GM12878 (cell line): ENCODE measurements at regions not wholly inside any gene's neighbourhood (a gene's known extent, or its start where the extent isn't known, plus 50 kb on each side); places are given as distances from the start of the nearest gene placed in this dataset.

Source experiments
- ATAC-seq: fragments of 200-7000 bp; cut with Tn5 transposase; 3 replicates; pipeline ENCODE4 v1.9.1; 2020; ENCODE audit warnings: mild to moderate bottlenecking, moderate library complexity
- BruUV-seq: library from RNA; stranded (reverse); fragments of 400-500 nt; replicated peaks from 2 replicates; lab custom pipeline; 2021; lab: Mats Ljungman, UMichigan
- CTCF ChIA-PET: fragments of 300-600 bp; sonication (Branson Sonifier 250); formaldehyde crosslinking; extraction: SDS; loops from one replicate; lab custom pipeline; 2021; ENCODE audit warnings: inconsistent platforms; lab: Yijun Ruan, JAX
- POLR2A ChIA-PET: fragments of 350-600 bp; formaldehyde crosslinking; extraction: SDS; loops from one replicate; lab custom pipeline; 2021; ENCODE audit warnings: inconsistent platforms; lab: Charles Lee
- RAD21 ChIA-PET: fragments of 300-600 bp; sonication (Branson Sonifier 250); formaldehyde crosslinking; loops from one replicate; lab custom pipeline; 2023; ENCODE audit warnings: antibody characterized with exemption; ENCODE audit not compliant: unreplicated experiment; lab: Charles Lee
- SMC1A ChIA-PET: fragments of 300-600 bp; sonication (Branson Sonifier 250); formaldehyde crosslinking; loops from one replicate; lab custom pipeline; 2023; ENCODE audit not compliant: unreplicated experiment, uncharacterized antibody; lab: Charles Lee
- DNase-seq: peaks from one replicate; pipeline ENCODE4 v3.0.0-alpha.2; 2011; ENCODE audit warnings: low read depth, low spot score
- FAIRE-seq: peaks from 3 replicates; lab custom pipeline; 2011; peaks lifted over from hg19 to GRCh38; lab: Jason Lieb, UNC
- H2AFZ ChIP-seq: 2 replicates; pipeline ENCODE4 v1.6.0; 2011; ENCODE audit warnings: low read depth, low read length, control low read depth; ENCODE audit not compliant: control insufficient read depth
- H3K27ac ChIP-seq: 2 replicates; pipeline ENCODE4 v1.5.1; 2011; ENCODE audit warnings: control low read depth; ENCODE audit not compliant: control insufficient read depth, insufficient read depth
- H3K27me3 ChIP-seq, 2 experiments: replicated peaks in 1 of 2; 2 replicates each; pipeline versions ENCODE4 v1.6.0 to v1.6.1; 2011; ENCODE audit warnings: low read length in 1 of 2; ENCODE audit not compliant: control insufficient read depth in 2 of 2, insufficient read depth in 2 of 2
- H3K36me3 ChIP-seq, 2 experiments: 2 replicates each; pipeline ENCODE4 v1.5.1; 2011; ENCODE audit warnings: low read length in 1 of 2; ENCODE audit not compliant: control insufficient read depth in 2 of 2, insufficient read depth in 2 of 2
- H3K4me1 ChIP-seq: 2 replicates; pipeline ENCODE4 v1.6.1; 2011; ENCODE audit warnings: mild to moderate bottlenecking, low read length, moderate library complexity, mixed read lengths; ENCODE audit not compliant: control insufficient read depth, insufficient read depth
- H3K4me2 ChIP-seq: 2 replicates; pipeline ENCODE4 v1.6.0; 2011; ENCODE audit warnings: control low read depth; ENCODE audit not compliant: control insufficient read depth, insufficient read depth
- H3K4me3 ChIP-seq: fragments of 200-600 bp; sonication (generic); 2 replicates; pipeline ENCODE4 v1.5.1; 2016
- H3K79me2 ChIP-seq: 2 replicates; pipeline ENCODE4 v1.6.0; 2011; ENCODE audit warnings: low read length; ENCODE audit not compliant: control insufficient read depth, insufficient read depth
- H3K9ac ChIP-seq: 2 replicates; pipeline ENCODE4 v1.8.0; 2011; ENCODE audit warnings: low read length, control low read depth, mixed read lengths; ENCODE audit not compliant: control insufficient read depth, insufficient read depth
- H3K9me3 ChIP-seq: replicated peaks from 3 replicates; pipeline ENCODE4 v1.5.1; 2011; ENCODE audit warnings: mild to moderate bottlenecking, low read length; ENCODE audit not compliant: control insufficient read depth, insufficient read depth
- H4K20me1 ChIP-seq: 2 replicates; pipeline ENCODE4 v1.6.0; 2011; ENCODE audit not compliant: control insufficient read depth, insufficient read depth
- FOXK2 ChIP-seq: fragments of 450-650 bp; IDR thresholded peaks from 2 replicates; pipeline ENCODE4 v1.6.1; 2017; ENCODE audit warnings: mild to moderate bottlenecking, moderate library complexity
- HDAC6 ChIP-seq: fragments of 200-600 bp; sonication (generic); IDR thresholded peaks from one replicate; pipeline ENCODE4 v1.8.0; 2017; ENCODE audit warnings: antibody characterized with exemption; ENCODE audit not compliant: unreplicated experiment
- IKZF2 ChIP-seq, 2 experiments: fragments of 450-650 bp; IDR thresholded peaks; 2 replicates each; pipeline ENCODE4 v1.6.1; 2017; ENCODE audit warnings: mild to moderate bottlenecking in 2 of 2, moderate library complexity in 2 of 2
- IRF4 ChIP-seq: IDR thresholded peaks from 2 replicates; pipeline ENCODE4 v1.6.1; 2011; ENCODE audit warnings: low read depth, low read length
- NBN ChIP-seq: fragments of 450-650 bp; IDR thresholded peaks from 2 replicates; pipeline ENCODE4 v1.6.1; 2016
- NFXL1 ChIP-seq: fragments of 450-650 bp; IDR thresholded peaks from 2 replicates; pipeline ENCODE4 v1.6.1; 2017; ENCODE audit warnings: antibody characterized with exemption, mild to moderate bottlenecking, borderline replicate concordance
- NR2F1 ChIP-seq: fragments of 450-650 bp; conservative IDR thresholded peaks from 2 replicates; pipeline ENCODE4 v1.6.1; 2017; ENCODE audit warnings: mild to moderate bottlenecking
- NRF1 ChIP-seq: conservative IDR thresholded peaks from 2 replicates; pipeline ENCODE4 v1.6.1; 2011; ENCODE audit warnings: mild to moderate bottlenecking, low read depth, low read length, improper control_type of control experiment
- PML ChIP-seq: IDR thresholded peaks from 2 replicates; pipeline ENCODE4 v1.6.1; 2012; ENCODE audit warnings: low read length, inconsistent platforms
- SREBF1 ChIP-seq: IDR thresholded peaks from 2 replicates; pipeline ENCODE4 v1.6.1; 2012; ENCODE audit warnings: mild to moderate bottlenecking, low read length
- TCF3 ChIP-seq: IDR thresholded peaks from 2 replicates; pipeline ENCODE4 v1.6.1; 2012; ENCODE audit warnings: low read depth, mild to moderate bottlenecking, low read length, borderline replicate concordance; ENCODE audit not compliant: insufficient read depth
- WRNIP1 ChIP-seq: IDR thresholded peaks from 2 replicates; pipeline ENCODE4 v1.6.1; 2011; ENCODE audit warnings: low read depth, low read length, improper control_type of control experiment, borderline replicate concordance
- ZBED1 ChIP-seq: IDR thresholded peaks from 2 replicates; pipeline ENCODE4 v1.6.1; 2016; ENCODE audit warnings: borderline replicate concordance
- in situ Hi-C: fragments of 300-500 bp; cut with MboI; formaldehyde crosslinking; loops from 9 replicates; pipeline ENCODE4 v1.14.3; 2018; ENCODE audit warnings: mixed read lengths
- intact Hi-C: fragments of 100-400 bp; cut with micrococcal nuclease; formaldehyde crosslinking; loops from one replicate; pipeline ENCODE4 v1.14.2; 2022; ENCODE audit not compliant: unreplicated experiment
- TF ChIP-seq, protein P1 (sequence below): fragments of 450-650 bp; IDR thresholded peaks from 2 replicates; pipeline ENCODE4 v1.6.1; 2017; ENCODE audit warnings: mild to moderate bottlenecking, moderate library complexity
- TF ChIP-seq, protein P2 (sequence below): fragments of 450-650 bp; IDR thresholded peaks from 2 replicates; pipeline ENCODE4 v1.6.1; 2017; ENCODE audit warnings: mild to moderate bottlenecking, low read depth, inconsistent platforms; ENCODE audit not compliant: poor library complexity, severe bottlenecking
- TF ChIP-seq, protein P3 (sequence below): fragments of 450-650 bp; formaldehyde crosslinking; IDR thresholded peaks from 2 replicates; pipeline ENCODE4 v1.4.0; 2020; ENCODE audit warnings: mild to moderate bottlenecking, moderate library complexity

DNA sequence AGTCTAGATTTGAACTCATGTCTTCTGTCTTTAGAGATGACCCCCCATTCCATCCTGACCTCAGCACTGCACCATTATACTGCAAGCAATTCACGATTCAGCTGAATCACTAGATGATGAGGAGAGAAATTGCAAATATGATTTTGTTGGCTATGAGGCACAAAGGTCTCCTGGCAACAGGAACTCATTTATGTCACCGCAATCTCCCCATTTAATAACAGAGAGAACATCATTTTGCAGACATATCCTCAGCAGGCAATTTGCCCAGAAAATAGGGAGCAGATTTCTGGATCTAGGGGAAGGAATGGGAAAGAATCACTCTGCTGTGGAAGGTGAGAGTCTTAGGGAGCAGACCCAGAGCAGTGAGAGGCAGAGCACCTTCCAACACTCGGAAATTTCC is 303.0 kb downstream of the PAX1 start (continued):
- TF ChIP-seq, protein P1, sequence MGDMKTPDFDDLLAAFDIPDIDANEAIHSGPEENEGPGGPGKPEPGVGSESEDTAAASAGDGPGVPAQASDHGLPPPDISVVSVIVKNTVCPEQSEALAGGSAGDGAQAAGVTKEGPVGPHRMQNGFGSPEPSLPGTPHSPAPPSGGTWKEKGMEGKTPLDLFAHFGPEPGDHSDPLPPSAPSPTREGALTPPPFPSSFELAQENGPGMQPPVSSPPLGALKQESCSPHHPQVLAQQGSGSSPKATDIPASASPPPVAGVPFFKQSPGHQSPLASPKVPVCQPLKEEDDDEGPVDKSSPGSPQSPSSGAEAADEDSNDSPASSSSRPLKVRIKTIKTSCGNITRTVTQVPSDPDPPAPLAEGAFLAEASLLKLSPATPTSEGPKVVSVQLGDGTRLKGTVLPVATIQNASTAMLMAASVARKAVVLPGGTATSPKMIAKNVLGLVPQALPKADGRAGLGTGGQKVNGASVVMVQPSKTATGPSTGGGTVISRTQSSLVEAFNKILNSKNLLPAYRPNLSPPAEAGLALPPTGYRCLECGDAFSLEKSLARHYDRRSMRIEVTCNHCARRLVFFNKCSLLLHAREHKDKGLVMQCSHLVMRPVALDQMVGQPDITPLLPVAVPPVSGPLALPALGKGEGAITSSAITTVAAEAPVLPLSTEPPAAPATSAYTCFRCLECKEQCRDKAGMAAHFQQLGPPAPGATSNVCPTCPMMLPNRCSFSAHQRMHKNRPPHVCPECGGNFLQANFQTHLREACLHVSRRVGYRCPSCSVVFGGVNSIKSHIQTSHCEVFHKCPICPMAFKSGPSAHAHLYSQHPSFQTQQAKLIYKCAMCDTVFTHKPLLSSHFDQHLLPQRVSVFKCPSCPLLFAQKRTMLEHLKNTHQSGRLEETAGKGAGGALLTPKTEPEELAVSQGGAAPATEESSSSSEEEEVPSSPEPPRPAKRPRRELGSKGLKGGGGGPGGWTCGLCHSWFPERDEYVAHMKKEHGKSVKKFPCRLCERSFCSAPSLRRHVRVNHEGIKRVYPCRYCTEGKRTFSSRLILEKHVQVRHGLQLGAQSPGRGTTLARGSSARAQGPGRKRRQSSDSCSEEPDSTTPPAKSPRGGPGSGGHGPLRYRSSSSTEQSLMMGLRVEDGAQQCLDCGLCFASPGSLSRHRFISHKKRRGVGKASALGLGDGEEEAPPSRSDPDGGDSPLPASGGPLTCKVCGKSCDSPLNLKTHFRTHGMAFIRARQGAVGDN, result no peak
- no peak for TF ChIP-seq FOXK2
- no peak for TF ChIP-seq ZBED1
- TF ChIP-seq TCF3, result no peak
- TF ChIP-seq IRF4, result no peak

GRCh38 chr20:22006306-22006705 is 300.8 kb downstream of the PAX1 start:
- no peaks in the 10 kb centered on the region for H3K79me2 ChIP-seq
- DNase-seq, result no peak
- no peaks in the 10 kb centered on the region for H3K27me3 ChIP-seq
- no peaks in the 10 kb centered on the region for H3K36me3 ChIP-seq
- H3K4me2 ChIP-seq, result no peak overlapping the region
- BruUV-seq, result no TSS peak
- H3K4me1 ChIP-seq, result no peaks in the 10 kb centered on the region
- ChIA-PET POLR2A (no interaction called here), CTCF (no interaction called here), SMC1A (interaction anchor here (1.3 kb wide), 1 partner anchor 9 kb away, joined by 3 read pairs; no protein-coding TSS in a partner anchor), RAD21 (no interaction called here)
- no peak overlapping the region for H3K9ac ChIP-seq
- no peak overlapping the region for H2AFZ ChIP-seq
- H3K27ac ChIP-seq, result no peak overlapping the region
- in situ Hi-C loops, result no loop called here
- no peak for ATAC-seq
- intact Hi-C loops, result no loop called here
- FAIRE-seq, result no peak
- no peaks in the 10 kb centered on the region for H4K20me1 ChIP-seq
- no peaks in the 10 kb centered on the region for H3K9me3 ChIP-seq
- no peak overlapping the region for H3K4me3 ChIP-seq
- TF ChIP-seq HDAC6, result no peak
- no peak for TF ChIP-seq NFXL1
- no peak for TF ChIP-seq IKZF2 (IDR thresholded peaks at IDR 0.05)
- no peak for TF ChIP-seq IRF4
- TF ChIP-seq, protein P2, sequence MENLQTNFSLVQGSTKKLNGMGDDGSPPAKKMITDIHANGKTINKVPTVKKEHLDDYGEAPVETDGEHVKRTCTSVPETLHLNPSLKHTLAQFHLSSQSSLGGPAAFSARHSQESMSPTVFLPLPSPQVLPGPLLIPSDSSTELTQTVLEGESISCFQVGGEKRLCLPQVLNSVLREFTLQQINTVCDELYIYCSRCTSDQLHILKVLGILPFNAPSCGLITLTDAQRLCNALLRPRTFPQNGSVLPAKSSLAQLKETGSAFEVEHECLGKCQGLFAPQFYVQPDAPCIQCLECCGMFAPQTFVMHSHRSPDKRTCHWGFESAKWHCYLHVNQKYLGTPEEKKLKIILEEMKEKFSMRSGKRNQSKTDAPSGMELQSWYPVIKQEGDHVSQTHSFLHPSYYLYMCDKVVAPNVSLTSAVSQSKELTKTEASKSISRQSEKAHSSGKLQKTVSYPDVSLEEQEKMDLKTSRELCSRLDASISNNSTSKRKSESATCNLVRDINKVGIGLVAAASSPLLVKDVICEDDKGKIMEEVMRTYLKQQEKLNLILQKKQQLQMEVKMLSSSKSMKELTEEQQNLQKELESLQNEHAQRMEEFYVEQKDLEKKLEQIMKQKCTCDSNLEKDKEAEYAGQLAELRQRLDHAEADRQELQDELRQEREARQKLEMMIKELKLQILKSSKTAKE, result no peak
- TF ChIP-seq, protein P3, sequence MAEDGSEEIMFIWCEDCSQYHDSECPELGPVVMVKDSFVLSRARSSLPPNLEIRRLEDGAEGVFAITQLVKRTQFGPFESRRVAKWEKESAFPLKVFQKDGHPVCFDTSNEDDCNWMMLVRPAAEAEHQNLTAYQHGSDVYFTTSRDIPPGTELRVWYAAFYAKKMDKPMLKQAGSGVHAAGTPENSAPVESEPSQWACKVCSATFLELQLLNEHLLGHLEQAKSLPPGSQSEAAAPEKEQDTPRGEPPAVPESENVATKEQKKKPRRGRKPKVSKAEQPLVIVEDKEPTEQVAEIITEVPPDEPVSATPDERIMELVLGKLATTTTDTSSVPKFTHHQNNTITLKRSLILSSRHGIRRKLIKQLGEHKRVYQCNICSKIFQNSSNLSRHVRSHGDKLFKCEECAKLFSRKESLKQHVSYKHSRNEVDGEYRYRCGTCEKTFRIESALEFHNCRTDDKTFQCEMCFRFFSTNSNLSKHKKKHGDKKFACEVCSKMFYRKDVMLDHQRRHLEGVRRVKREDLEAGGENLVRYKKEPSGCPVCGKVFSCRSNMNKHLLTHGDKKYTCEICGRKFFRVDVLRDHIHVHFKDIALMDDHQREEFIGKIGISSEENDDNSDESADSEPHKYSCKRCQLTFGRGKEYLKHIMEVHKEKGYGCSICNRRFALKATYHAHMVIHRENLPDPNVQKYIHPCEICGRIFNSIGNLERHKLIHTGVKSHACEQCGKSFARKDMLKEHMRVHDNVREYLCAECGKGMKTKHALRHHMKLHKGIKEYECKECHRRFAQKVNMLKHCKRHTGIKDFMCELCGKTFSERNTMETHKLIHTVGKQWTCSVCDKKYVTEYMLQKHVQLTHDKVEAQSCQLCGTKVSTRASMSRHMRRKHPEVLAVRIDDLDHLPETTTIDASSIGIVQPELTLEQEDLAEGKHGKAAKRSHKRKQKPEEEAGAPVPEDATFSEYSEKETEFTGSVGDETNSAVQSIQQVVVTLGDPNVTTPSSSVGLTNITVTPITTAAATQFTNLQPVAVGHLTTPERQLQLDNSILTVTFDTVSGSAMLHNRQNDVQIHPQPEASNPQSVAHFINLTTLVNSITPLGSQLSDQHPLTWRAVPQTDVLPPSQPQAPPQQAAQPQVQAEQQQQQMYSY (CRISPR knock-in tag), result no peak
- TF ChIP-seq SREBF1, result no peak
- no peak for TF ChIP-seq PML
- no peak for TF ChIP-seq WRNIP1
- TF ChIP-seq NRF1, result no peak
- no peak for TF ChIP-seq NR2F1
- no peak for TF ChIP-seq NBN
